Uterus (tissue), 3 donors: ENCODE measurements at regions not wholly inside any gene's neighbourhood (a gene's known extent, or its start where the extent isn't known, plus 50 kb on each side); places are given as distances from the start of the nearest gene placed in this dataset.

ENCODE experiments used
- DNase-seq, 2 donors: peaks; one replicate each; pipeline ENCODE4 v3.0.0-alpha.2; 2019 to 2020
- H3K27ac ChIP-seq, 2 donors: fragments of 200-600 bp; sonication (generic); 1 replicate in 1 of 2; 2 replicates in 1 of 2; pipeline ENCODE4 v1.5.1; 2016 to 2018
- H3K27me3 ChIP-seq, 2 donors: fragments of 200-600 bp; sonication (generic); one replicate each; pipeline ENCODE4 v1.5.1; 2018 to 2019; ENCODE audit warnings: control low read depth in 1 of 2
- H3K36me3 ChIP-seq, 2 donors: fragments of 200-600 bp; sonication (generic); one replicate each; pipeline ENCODE4 v1.5.1; 2019; ENCODE audit warnings: control low read depth in 1 of 2
- H3K4me1 ChIP-seq, 2 donors: fragments of 200-600 bp; sonication (generic); one replicate each; pipeline ENCODE4 v1.5.1; 2018 to 2019; ENCODE audit warnings: control low read depth in 1 of 2
- H3K4me3 ChIP-seq, 2 donors: fragments of 200-600 bp; sonication (generic); 1 replicate in 1 of 2; 2 replicates in 1 of 2; pipeline ENCODE4 v1.5.1; 2018 to 2019; ENCODE audit warnings: mild to moderate bottlenecking in 1 of 2
- H3K9me3 ChIP-seq, 2 donors: fragments of 200-600 bp; sonication (generic); one replicate each; pipeline ENCODE4 v1.5.1; 2019; ENCODE audit warnings: control low read depth in 1 of 2
- POLR2A ChIP-seq, 2 donors: fragments of 450-650 bp; IDR thresholded peaks; one replicate each; pipeline ENCODE4 v1.6.1; 2016; ENCODE audit warnings: antibody characterized with exemption in 2 of 2, mild to moderate bottlenecking in 1 of 2, moderate library complexity in 1 of 2
- intact Hi-C: fragments of 100-400 bp; cut with DNase I; formaldehyde crosslinking; loops from one replicate; pipeline ENCODE4 v1.15.1; 2023; ENCODE audit warnings: low total_unique reads
- TF ChIP-seq, protein P1 (sequence below), 4 experiments: fragments of 200-600 bp in 2 of 4; fragments of 450-650 bp in 2 of 4; sonication (generic) in 2 of 4; IDR thresholded peaks; one replicate each; pipeline ENCODE4 v1.5.1; 2016 to 2019; ENCODE audit warnings: antibody characterized with exemption in 4 of 4, mild to moderate bottlenecking in 2 of 4, moderate library complexity in 1 of 4
- donor health status: DM: yes; HTN: yes; CAD: no.

DNA sequence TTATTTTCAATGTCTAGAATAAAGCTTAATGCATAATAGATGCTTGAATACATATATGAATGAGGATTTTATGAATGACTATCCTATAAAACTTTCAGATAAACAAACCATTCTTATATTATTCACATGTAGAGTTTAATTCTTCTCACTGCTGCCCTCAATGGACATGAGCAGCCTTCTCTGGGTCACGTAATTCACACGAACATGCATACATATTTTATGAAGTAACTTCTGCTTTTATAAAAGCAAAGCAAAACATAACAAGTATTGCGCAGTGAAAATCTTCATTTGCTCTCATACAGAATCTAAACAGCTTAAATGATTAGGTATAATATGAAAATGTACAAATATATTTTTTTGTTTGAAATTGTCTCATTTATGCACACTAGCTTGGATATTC is 116.7 kb downstream of the TMA16 start:
- DNase-seq, result no peak
- intact Hi-C loops, result no loop called here
- TF ChIP-seq, protein P1, sequence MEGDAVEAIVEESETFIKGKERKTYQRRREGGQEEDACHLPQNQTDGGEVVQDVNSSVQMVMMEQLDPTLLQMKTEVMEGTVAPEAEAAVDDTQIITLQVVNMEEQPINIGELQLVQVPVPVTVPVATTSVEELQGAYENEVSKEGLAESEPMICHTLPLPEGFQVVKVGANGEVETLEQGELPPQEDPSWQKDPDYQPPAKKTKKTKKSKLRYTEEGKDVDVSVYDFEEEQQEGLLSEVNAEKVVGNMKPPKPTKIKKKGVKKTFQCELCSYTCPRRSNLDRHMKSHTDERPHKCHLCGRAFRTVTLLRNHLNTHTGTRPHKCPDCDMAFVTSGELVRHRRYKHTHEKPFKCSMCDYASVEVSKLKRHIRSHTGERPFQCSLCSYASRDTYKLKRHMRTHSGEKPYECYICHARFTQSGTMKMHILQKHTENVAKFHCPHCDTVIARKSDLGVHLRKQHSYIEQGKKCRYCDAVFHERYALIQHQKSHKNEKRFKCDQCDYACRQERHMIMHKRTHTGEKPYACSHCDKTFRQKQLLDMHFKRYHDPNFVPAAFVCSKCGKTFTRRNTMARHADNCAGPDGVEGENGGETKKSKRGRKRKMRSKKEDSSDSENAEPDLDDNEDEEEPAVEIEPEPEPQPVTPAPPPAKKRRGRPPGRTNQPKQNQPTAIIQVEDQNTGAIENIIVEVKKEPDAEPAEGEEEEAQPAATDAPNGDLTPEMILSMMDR (IDR thresholded peaks at IDR 0.05), result no peak
- no peak for TF ChIP-seq POLR2A (IDR thresholded peaks at IDR 0.05)
- Histone ChIP-seq H3K4me3 (no peak overlapping the region), H3K27me3 (no peaks in the 10 kb centered on the region), H3K4me1 (no peaks in the 10 kb centered on the region), H3K36me3 (no peaks in the 10 kb centered on the region), H3K27ac (no peak overlapping the region), H3K9me3 (no peaks in the 10 kb centered on the region)

DNA sequence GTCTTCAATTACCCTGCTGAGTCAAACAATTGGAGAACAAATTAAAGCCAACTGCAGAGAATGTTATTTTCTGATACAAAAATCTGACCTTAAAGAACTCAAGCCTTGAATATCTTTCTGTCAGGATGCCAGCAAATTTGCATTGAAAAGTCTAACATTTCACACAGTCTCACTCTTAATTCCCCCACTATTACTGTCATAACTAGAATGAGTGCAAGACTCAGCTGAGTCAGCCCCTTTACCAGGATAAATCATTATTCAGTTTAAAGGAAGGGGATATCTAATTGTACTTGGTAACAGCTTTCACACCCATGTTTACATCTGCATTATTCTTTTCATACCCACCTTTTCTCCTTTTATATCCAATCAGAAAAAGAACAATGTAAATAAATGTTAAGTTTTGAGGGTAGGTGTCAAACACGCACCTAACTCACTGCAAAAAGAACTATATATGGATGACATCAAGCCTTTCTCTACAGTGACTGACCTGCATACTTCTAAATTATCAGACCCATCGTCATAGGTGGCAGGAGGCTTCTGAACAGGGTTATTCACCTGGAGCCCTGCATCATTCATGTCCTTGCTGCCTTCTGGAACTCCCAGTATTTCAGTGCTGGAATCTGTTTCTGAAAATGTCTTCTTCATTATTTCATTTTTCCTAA is 117.4 kb downstream of the TMA16 start:
- no peak for DNase-seq
- Histone ChIP-seq H3K4me1 (no peaks in the 10 kb centered on the region), H3K27ac (no peak overlapping the region), H3K36me3 (no peaks in the 10 kb centered on the region), H3K4me3 (no peak overlapping the region), H3K27me3 (no peaks in the 10 kb centered on the region), H3K9me3 (no peaks in the 10 kb centered on the region)
- TF ChIP-seq, protein P1 (IDR thresholded peaks at IDR 0.05), result no peak
- TF ChIP-seq POLR2A (IDR thresholded peaks at IDR 0.05), result no peak
- intact Hi-C loops, result no loop called here

DNA sequence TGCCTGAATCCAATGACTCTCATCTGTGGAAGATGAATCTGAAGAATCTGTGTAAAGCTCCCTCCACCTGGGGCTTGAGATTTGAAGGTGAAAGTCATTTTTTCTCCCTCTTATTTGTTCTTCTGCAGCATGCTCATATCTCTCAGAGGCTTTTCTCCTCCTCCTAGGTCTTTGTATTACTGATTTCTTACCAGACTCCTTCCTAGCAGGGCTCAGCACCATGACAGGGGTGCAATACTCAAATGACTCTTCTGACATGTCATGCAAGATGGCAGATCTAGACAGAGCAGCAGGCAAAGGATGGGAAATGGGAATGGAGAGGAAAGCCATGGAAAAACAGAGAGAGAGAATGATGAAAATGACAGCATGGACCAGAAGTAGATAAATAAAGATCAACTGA is 118.3 kb downstream of the TMA16 start:
- no peaks in the 10 kb centered on the region for H3K27me3 ChIP-seq
- no peaks in the 10 kb centered on the region for H3K4me1 ChIP-seq
- no peak for DNase-seq
- H3K27ac ChIP-seq, result no peak overlapping the region
- no peaks in the 10 kb centered on the region for H3K36me3 ChIP-seq
- no peaks in the 10 kb centered on the region for H3K9me3 ChIP-seq
- no peak overlapping the region for H3K4me3 ChIP-seq
- intact Hi-C loops, result no loop called here
- TF ChIP-seq, protein P1 (IDR thresholded peaks at IDR 0.05), result no peak
- no peak for TF ChIP-seq POLR2A (IDR thresholded peaks at IDR 0.05)

DNA sequence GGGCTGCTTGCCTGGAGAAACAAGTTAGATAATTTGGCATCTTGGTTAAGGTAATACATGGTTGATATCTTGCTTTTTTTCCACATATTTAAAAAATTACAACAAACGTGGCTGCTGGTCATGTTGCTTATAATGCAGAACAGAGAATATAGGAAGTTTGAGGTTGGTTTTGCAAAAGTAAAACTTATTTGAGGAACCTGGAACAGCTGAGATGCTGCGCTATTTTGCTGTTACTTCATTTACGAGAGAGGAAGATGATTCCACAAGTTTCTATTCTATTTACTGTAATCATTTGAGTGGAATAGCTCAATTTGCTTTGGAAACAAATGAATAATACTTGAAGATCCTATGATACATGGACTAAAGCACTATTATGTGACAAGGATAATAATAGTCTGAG is 118.9 kb downstream of the TMA16 start:
- no peak for DNase-seq
- Histone ChIP-seq H3K27ac (no peak overlapping the region), H3K4me1 (no peaks in the 10 kb centered on the region), H3K9me3 (no peaks in the 10 kb centered on the region), H3K36me3 (no peaks in the 10 kb centered on the region), H3K4me3 (no peak overlapping the region), H3K27me3 (no peaks in the 10 kb centered on the region)
- TF ChIP-seq, protein P1 (IDR thresholded peaks at IDR 0.05), result no peak
- no peak for TF ChIP-seq POLR2A (IDR thresholded peaks at IDR 0.05)
- intact Hi-C loops, result no loop called here

DNA sequence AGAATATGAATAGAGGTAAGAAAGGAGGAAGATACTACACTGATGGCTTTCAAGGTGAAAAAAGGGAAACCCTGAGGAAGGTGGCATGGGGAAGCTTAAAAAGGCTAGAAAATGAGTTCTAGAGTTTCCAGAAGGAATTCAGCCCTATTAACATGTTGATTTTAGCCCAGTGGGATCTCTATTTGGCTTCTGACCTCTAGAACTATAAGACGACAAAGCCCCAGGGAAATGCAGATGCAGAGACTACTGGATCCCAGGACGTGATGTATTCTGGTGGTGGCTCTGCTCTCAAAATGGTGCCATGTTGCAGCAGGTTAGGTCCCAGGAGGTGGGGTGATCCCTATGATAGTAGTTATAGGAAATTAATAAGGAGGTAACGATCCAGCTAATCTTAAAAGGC is 120.4 kb downstream of the TMA16 start:
- H3K36me3 ChIP-seq, result no peaks in the 10 kb centered on the region
- TF ChIP-seq, protein P1 (IDR thresholded peaks at IDR 0.05), result no peak
- TF ChIP-seq POLR2A (IDR thresholded peaks at IDR 0.05), result no peak
- intact Hi-C loops, result no loop called here
- no peak for DNase-seq
- no peak overlapping the region for H3K27ac ChIP-seq
- no peaks in the 10 kb centered on the region for H3K9me3 ChIP-seq
- no peaks in the 10 kb centered on the region for H3K4me1 ChIP-seq
- H3K27me3 ChIP-seq, result no peaks in the 10 kb centered on the region
- H3K4me3 ChIP-seq, result no peak overlapping the region
